GM12878 (cell line): ENCODE measurements at regions not wholly inside any gene's neighbourhood (a gene's known extent, or its start where the extent isn't known, plus 50 kb on each side); places are given as distances from the start of the nearest gene placed in this dataset.

Experiments used
- BACH1 ChIP-seq: fragments of 450-650 bp; IDR thresholded peaks from 2 replicates; pipeline ENCODE4 v1.6.1; 2017; ENCODE audit warnings: mild to moderate bottlenecking, borderline replicate concordance
- BHLHE40 ChIP-seq, 2 experiments: fragments of 450-650 bp in 1 of 2; IDR thresholded peaks; 2 replicates each; pipeline ENCODE4 v1.6.1; 2011 to 2017; ENCODE audit warnings: low read depth in 2 of 2, borderline replicate concordance in 1 of 2, improper control_type of control experiment in 1 of 2, low read length in 1 of 2, mild to moderate bottlenecking in 1 of 2
- BRCA1 ChIP-seq: IDR thresholded peaks from 2 replicates; pipeline ENCODE4 v1.6.1; 2011; ENCODE audit warnings: low read depth, low read length, improper control_type of control experiment
- CHD1 ChIP-seq: IDR thresholded peaks from 2 replicates; pipeline ENCODE4 v1.6.1; 2012; ENCODE audit warnings: low read depth, low read length, improper control_type of control experiment
- CTCF ChIP-seq, 3 experiments: IDR thresholded peaks in 2 of 3; conservative IDR thresholded peaks in 1 of 3; 2 replicates each; pipeline ENCODE4 v1.5.1; 2011; ENCODE audit warnings: low read depth in 3 of 3, low read length in 3 of 3, mild to moderate bottlenecking in 3 of 3, control low read depth in 2 of 3, moderate library complexity in 2 of 3, inconsistent platforms in 1 of 3, mixed read lengths in 1 of 3; ENCODE audit not compliant: control insufficient read depth in 2 of 3, insufficient read depth in 1 of 3; ENCODE audit errors: extremely low read depth in 1 of 3
- ELK1 ChIP-seq: IDR thresholded peaks from 2 replicates; pipeline ENCODE4 v1.6.1; 2012; ENCODE audit warnings: low read depth, low read length, improper control_type of control experiment
- EZH2 ChIP-seq: IDR thresholded peaks from 2 replicates; pipeline ENCODE4 v1.6.1; 2012; ENCODE audit warnings: low read depth, mild to moderate bottlenecking, control low read depth, inconsistent platforms, low read length, borderline replicate concordance; ENCODE audit not compliant: control insufficient read depth
- JUNB ChIP-seq: IDR thresholded peaks from 2 replicates; pipeline ENCODE4 v1.6.1; 2016; ENCODE audit warnings: antibody characterized with exemption, mild to moderate bottlenecking
- MEF2B ChIP-seq: fragments of 450-650 bp; IDR thresholded peaks from 2 replicates; pipeline ENCODE4 v1.6.1; 2018; ENCODE audit warnings: mild to moderate bottlenecking, moderate library complexity; ENCODE audit not compliant: partially characterized antibody, poor library complexity, severe bottlenecking
- NFIC ChIP-seq: IDR thresholded peaks from 2 replicates; pipeline ENCODE4 v1.6.1; 2012; ENCODE audit warnings: low read depth, mild to moderate bottlenecking, inconsistent platforms, low read length, moderate library complexity
- POLR2A ChIP-seq: IDR thresholded peaks from 2 replicates; pipeline ENCODE4 v1.6.1; 2011; ENCODE audit warnings: low read depth, mild to moderate bottlenecking, low read length
- RBBP5 ChIP-seq: fragments of 200-600 bp; sonication (generic); conservative IDR thresholded peaks from 2 replicates; pipeline ENCODE4 v1.6.1; 2016
- SREBF2 ChIP-seq: IDR thresholded peaks from 2 replicates; pipeline ENCODE4 v1.6.1; 2012; ENCODE audit warnings: mild to moderate bottlenecking, low read length
- ZNF24 ChIP-seq: fragments of 450-650 bp; IDR thresholded peaks from 2 replicates; pipeline ENCODE4 v1.6.1; 2017; ENCODE audit warnings: antibody characterized with exemption, mild to moderate bottlenecking

DNA sequence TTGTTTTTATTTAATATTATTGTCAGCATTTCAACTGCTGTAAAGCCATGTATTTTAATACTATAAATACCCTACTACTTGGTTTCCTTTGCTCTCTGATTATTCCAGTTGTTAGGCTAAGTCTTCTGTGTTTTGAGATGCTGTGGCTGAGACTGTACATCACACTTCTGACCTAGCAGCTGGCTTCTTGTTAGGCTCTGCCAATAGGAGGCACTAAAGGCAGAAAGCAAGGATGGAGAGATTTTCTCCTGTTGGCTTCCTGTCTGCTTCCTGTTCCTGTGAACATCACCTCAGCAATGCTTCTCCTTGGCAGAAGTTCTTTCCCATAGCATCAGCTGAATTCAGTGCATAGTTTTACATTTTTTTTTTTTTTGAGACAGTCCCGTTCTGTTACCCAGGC, 68.3 kb upstream of the YPEL5 start:
- TF ChIP-seq CTCF (IDR thresholded peaks at IDR 0.05 in 2 of 3, conservative IDR thresholded peaks at IDR 0.05 in 1 of 3; ENCODE audit: control insufficient read depth in 2 of 3, extremely low read depth in 1 of 3, insufficient read depth in 1 of 3, low read depth in 3 of 3, low read length in 3 of 3) (0 out of 6 replicates have a peak, but pooled peaks of 1 of the 3 experiments have one; percentile 4), SREBF2 (no peak), POLR2A (no peak), EZH2 (no peak), ZNF24 (no peak), BACH1 (no peak), CHD1 (no peak), ELK1 (no peak), BHLHE40 (IDR thresholded peaks at IDR 0.05; ENCODE audit: borderline replicate concordance in 1 of 2, low read depth in 2 of 2, low read length in 1 of 2) (no peak), BRCA1 (no peak), JUNB (no peak), NFIC (no peak), MEF2B (no peak), RBBP5 (no peak)
